ENCODE measurements at regions not wholly inside any gene's neighbourhood (a gene's known extent, or its start where the extent isn't known, plus 50 kb on each side); places are given as distances from the start of the nearest gene placed in this dataset.

DNA sequence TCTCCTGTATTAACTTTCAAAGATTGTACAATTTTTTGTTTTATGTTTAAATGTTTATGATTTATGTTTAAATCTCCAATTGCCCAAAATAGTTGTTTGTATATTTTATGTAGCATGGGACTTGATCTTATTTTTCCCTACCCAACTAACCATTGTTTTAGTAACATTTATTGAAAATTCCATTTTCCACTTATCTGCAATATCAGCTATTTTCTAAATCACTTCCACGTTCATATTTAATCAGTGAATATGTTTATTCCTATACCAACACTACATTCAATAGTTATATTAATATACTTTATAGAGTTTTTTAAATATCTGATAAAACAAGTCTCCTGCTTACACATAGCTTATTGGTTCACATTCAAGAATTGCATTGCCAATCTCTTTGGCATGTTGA is 532.2 kb downstream of the CHSY3 start:
- Histone ChIP-seq H4K20me1 (ENCODE audit: control insufficient read depth, insufficient read depth, insufficient read length) (no peaks in the 10 kb centered on the region), H2BK120ac (ENCODE audit: low read depth, low read length, poor library complexity, severe bottlenecking) (no peak overlapping the region), H3K18ac (ENCODE audit: insufficient read length, low read depth, low read length) (no peak overlapping the region), H2BK12ac (ENCODE audit: insufficient read length, low read depth, low read length) (no peak overlapping the region), H3K79me2 (ENCODE audit: insufficient read depth, low read length) (no peaks in the 10 kb centered on the region), H4K91ac (ENCODE audit: insufficient read length, low read depth, low read length) (no peak overlapping the region), H3K14ac (ENCODE audit: insufficient read depth, low read length) (no peak overlapping the region), H3T11ph (ENCODE audit: low read length) (no peak overlapping the region), H4K8ac (replicated peaks; ENCODE audit: insufficient read length, low read depth, low read length) (no peak overlapping the region), H3K23me2 (ENCODE audit: insufficient read length, low read depth, low read length, poor library complexity, severe bottlenecking) (no peaks in the 10 kb centered on the region), H3K9me3 (ENCODE audit: control insufficient read depth, low read depth, low read length) (peaks cover 11% of the 10 kb centered on the region), H3K56ac (ENCODE audit: insufficient read length, low read depth, low read length) (no peak overlapping the region), H3K9ac (ENCODE audit: extremely low read depth, insufficient read length, low read length) (no peak overlapping the region), H3K27me3 (ENCODE audit: insufficient read depth, low read length) (no peaks in the 10 kb centered on the region), H2AK5ac (ENCODE audit: insufficient read length, low read length) (no peak overlapping the region), H3K23ac (ENCODE audit: insufficient read length, low read depth, low read length) (no peak overlapping the region), H2BK20ac (ENCODE audit: low read depth, low read length, poor library complexity, severe bottlenecking) (no peak overlapping the region), H2BK15ac (ENCODE audit: low read depth, low read length) (no peak overlapping the region), H2BK5ac (ENCODE audit: insufficient read length, low read length) (no peak overlapping the region), H3K4me2 (ENCODE audit: insufficient read depth, insufficient read length, low read length) (no peak overlapping the region), H4K5ac (ENCODE audit: insufficient read length, low read depth, low read length) (no peak overlapping the region), H3K27ac (ENCODE audit: insufficient read length, low read depth, low read length) (no peak overlapping the region), H3K4me1 (ENCODE audit: insufficient read depth, low read length) (no peaks in the 10 kb centered on the region), H3K4ac (ENCODE audit: low read depth, low read length) (no peak overlapping the region), H2AFZ (ENCODE audit: low read length) (no peak overlapping the region), H3K79me1 (ENCODE audit: insufficient read depth, low read depth, low read length, poor library complexity, severe bottlenecking) (no peaks in the 10 kb centered on the region)
- peaks cover 27 to 33% of the 10 kb centered on the region in 2 experiments for H3K9me3 Mint-ChIP-seq
- H3K27me3 Mint-ChIP-seq (ENCODE audit: low read depth) = no peaks in the 10 kb centered on the region
- 100% methylated on average over 1 of the region's 1 CpG for WGBS (ENCODE audit: extremely low coverage, insufficient read length, low lambda C conversion rate)
- H3K36me3 Mint-ChIP-seq (ENCODE audit: insufficient read depth in 1 of 3, low read depth in 3 of 3) = peaks cover 5 to 10% (median 5%) of the 10 kb centered on the region in 3 experiments; a peak in 6 of 7 replicates
- H3K4me3 Mint-ChIP-seq = no peak overlapping the region
- no peak overlapping the region for H3K27ac Mint-ChIP-seq
- no peak for DNase-seq
- no peaks in the 10 kb centered on the region for H3K4me1 Mint-ChIP-seq
- TF ChIP-seq, protein P1, sequence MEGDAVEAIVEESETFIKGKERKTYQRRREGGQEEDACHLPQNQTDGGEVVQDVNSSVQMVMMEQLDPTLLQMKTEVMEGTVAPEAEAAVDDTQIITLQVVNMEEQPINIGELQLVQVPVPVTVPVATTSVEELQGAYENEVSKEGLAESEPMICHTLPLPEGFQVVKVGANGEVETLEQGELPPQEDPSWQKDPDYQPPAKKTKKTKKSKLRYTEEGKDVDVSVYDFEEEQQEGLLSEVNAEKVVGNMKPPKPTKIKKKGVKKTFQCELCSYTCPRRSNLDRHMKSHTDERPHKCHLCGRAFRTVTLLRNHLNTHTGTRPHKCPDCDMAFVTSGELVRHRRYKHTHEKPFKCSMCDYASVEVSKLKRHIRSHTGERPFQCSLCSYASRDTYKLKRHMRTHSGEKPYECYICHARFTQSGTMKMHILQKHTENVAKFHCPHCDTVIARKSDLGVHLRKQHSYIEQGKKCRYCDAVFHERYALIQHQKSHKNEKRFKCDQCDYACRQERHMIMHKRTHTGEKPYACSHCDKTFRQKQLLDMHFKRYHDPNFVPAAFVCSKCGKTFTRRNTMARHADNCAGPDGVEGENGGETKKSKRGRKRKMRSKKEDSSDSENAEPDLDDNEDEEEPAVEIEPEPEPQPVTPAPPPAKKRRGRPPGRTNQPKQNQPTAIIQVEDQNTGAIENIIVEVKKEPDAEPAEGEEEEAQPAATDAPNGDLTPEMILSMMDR (conservative IDR thresholded peaks at IDR 0.05) = no peak
